Activated naive CD8-positive, alpha-beta T cell treated with anti-CD3 and anti-CD28 coated beads for 36 hours (primary cell): ENCODE measurements at regions not wholly inside any gene's neighbourhood (a gene's known extent, or its start where the extent isn't known, plus 50 kb on each side); places are given as distances from the start of the nearest gene placed in this dataset.

ENCODE experiments used
- DNase-seq: peaks from one replicate; pipeline ENCODE4 v3.0.0; 2021
- H3K27ac Mint-ChIP-seq: one replicate; pipeline ENCODE4 v1.8.0; 2022; ENCODE audit warnings: mild to moderate bottlenecking, moderate library complexity, mixed read lengths
- H3K27me3 Mint-ChIP-seq: one replicate; pipeline ENCODE4 v1.8.0; 2022; ENCODE audit warnings: mild to moderate bottlenecking, mixed read lengths
- H3K36me3 Mint-ChIP-seq: one replicate; pipeline ENCODE4 v1.8.0; 2021; ENCODE audit warnings: mild to moderate bottlenecking, mixed read lengths
- H3K4me1 Mint-ChIP-seq: one replicate; pipeline ENCODE4 v1.8.0; 2021; ENCODE audit warnings: mixed read lengths
- H3K4me3 Mint-ChIP-seq: one replicate; pipeline ENCODE4 v1.8.0; 2022; ENCODE audit warnings: mild to moderate bottlenecking, moderate library complexity, mixed read lengths
- H3K9me3 Mint-ChIP-seq: one replicate; pipeline ENCODE4 v1.8.0; 2022; ENCODE audit warnings: mixed read lengths

DNA sequence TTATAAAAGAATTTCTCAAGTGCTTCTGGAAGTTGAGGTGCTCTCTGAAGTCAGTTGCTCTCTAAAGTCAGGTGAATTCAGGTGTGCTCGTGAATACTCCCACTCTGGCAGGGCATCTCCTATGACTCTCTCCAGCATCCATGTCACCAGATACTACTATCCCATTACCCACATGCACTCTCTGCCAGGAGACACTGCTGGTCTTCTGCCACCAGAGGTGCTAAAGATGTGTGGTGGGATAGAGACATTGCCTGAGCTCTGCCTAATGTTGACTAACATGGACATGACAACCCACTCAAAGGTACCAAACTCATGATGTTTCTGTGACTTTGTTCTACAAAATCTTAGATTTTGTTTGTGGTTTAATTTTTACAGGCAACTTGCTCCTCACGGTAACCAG, 106.4 kb upstream of the HNRNPA3 start:
- H3K9me3 Mint-ChIP-seq = peaks cover 8% of the 10 kb centered on the region
- no peaks in the 10 kb centered on the region for H3K4me1 Mint-ChIP-seq
- H3K36me3 Mint-ChIP-seq = peaks cover 2% of the 10 kb centered on the region
- no peak for DNase-seq
- no peak overlapping the region for H3K4me3 Mint-ChIP-seq
- H3K27me3 Mint-ChIP-seq = peaks cover 3% of the 10 kb centered on the region
- no peak overlapping the region for H3K27ac Mint-ChIP-seq

DNA sequence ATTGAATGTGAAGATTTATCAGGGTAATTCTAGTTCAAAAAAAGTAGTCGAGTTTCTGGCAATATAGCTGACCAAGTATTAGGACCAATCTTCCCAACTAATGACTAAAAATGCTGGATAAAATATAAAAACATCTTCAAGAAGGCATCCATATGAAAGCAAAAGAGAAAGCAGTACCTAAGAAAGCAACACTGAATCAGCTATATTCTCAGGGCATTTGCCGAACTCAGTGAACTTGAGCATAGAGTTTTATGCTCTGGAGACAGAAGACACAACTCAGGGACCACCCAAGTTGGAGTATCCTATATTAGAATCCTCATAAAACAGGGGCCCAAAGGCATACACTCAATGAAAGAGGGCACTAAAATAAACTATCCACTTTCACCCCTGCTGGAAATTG, 103.7 kb upstream of the HNRNPA3 start:
- H3K36me3 Mint-ChIP-seq = no peaks in the 10 kb centered on the region
- no peak overlapping the region for H3K27ac Mint-ChIP-seq
- no peaks in the 10 kb centered on the region for H3K9me3 Mint-ChIP-seq
- H3K4me1 Mint-ChIP-seq = no peaks in the 10 kb centered on the region
- peaks cover 3% of the 10 kb centered on the region for H3K27me3 Mint-ChIP-seq
- no peak overlapping the region for H3K4me3 Mint-ChIP-seq
- DNase-seq = no peak

DNA sequence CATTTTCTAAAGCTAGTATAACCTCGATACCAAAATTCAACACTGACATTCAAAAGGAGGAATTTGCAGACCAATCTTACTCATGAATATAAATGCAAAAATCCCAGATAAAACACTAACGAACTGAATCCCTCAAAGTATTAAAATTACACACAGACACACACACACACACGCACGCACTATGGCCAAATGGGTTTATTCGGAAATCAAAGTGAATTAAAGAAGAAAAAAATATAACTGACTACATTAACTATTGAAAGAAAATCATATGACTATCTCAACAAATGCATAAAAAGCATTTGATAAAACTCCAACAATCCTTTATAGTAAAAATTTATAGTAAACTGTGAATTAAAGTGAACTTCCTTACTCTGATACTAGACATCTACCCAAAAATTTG, 97.9 kb upstream of the HNRNPA3 start:
- no peak for DNase-seq
- H3K4me3 Mint-ChIP-seq = no peak overlapping the region
- no peaks in the 10 kb centered on the region for H3K9me3 Mint-ChIP-seq
- H3K27me3 Mint-ChIP-seq = peaks cover 3% of the 10 kb centered on the region
- no peaks in the 10 kb centered on the region for H3K36me3 Mint-ChIP-seq
- no peaks in the 10 kb centered on the region for H3K4me1 Mint-ChIP-seq
- H3K27ac Mint-ChIP-seq = no peak overlapping the region

DNA sequence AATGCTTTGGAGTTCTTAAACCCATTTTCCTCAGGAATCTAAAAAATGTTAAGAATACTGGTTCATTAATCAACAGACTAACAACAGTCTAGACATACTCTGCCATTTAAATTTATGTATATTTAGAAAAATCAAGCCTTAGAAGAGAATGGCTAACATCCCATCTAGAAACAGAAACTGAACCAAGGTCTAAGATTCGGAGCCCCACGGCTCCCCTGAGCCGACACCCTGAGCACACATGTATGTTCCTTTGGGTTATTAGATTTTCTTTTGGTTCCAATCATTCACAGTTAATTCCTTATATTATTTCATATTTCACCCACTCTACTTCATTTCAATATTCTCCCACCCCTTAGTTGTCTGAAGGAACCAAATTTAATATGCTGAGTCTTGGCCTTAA, 94.8 kb upstream of the HNRNPA3 start:
- H3K4me3 Mint-ChIP-seq = no peak overlapping the region
- peaks cover 3% of the 10 kb centered on the region for H3K27me3 Mint-ChIP-seq
- no peak overlapping the region for H3K27ac Mint-ChIP-seq
- H3K36me3 Mint-ChIP-seq = no peaks in the 10 kb centered on the region
- H3K9me3 Mint-ChIP-seq = no peaks in the 10 kb centered on the region
- DNase-seq = no peak
- no peaks in the 10 kb centered on the region for H3K4me1 Mint-ChIP-seq

DNA sequence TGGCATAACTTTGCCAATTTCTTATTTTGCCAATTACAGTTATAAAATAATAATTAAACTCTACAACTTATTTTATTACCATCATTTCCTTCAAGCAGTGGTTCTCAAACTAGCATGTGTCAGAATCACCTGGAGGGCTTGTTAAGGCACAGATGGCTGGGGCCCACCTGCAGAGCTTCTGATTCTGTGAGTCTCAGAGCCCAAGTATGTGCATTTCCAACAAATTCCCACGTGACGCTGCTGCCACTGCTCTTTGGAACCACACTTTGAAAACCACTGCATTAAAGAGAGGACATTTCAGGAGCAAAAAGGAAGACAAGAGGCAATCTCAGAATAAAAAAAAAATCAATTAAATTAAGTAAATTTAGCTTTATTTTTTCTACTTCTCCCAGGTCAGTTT, 94.0 kb upstream of the HNRNPA3 start:
- Mint-ChIP-seq H3K27me3 (peaks cover 3% of the 10 kb centered on the region), H3K4me1 (no peaks in the 10 kb centered on the region), H3K27ac (no peak overlapping the region), H3K9me3 (no peaks in the 10 kb centered on the region), H3K36me3 (no peaks in the 10 kb centered on the region), H3K4me3 (no peak overlapping the region)
- no peak for DNase-seq

DNA sequence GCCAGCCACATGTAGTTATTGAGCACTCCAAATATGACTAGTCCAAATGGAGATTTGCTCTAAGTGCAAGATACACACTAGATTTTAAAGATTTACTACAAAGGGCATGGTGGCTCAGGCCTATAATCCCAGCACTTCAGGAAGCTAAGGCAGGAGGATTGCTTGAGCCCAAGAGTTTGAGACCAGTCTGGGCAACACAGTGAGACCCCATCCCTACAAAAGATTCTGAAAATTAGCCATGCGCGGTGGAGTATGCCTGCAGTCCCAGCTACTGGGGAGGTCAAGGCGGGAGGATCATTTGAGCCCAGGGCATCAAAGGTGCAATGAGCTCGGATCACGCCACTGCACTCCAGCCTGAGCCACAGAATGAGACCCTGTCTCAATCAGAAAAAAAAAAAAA, 93.5 kb upstream of the HNRNPA3 start:
- Mint-ChIP-seq H3K4me3 (no peak overlapping the region), H3K4me1 (no peaks in the 10 kb centered on the region), H3K27me3 (peaks cover 3% of the 10 kb centered on the region), H3K36me3 (no peaks in the 10 kb centered on the region), H3K27ac (no peak overlapping the region), H3K9me3 (no peaks in the 10 kb centered on the region)
- no peak for DNase-seq

DNA sequence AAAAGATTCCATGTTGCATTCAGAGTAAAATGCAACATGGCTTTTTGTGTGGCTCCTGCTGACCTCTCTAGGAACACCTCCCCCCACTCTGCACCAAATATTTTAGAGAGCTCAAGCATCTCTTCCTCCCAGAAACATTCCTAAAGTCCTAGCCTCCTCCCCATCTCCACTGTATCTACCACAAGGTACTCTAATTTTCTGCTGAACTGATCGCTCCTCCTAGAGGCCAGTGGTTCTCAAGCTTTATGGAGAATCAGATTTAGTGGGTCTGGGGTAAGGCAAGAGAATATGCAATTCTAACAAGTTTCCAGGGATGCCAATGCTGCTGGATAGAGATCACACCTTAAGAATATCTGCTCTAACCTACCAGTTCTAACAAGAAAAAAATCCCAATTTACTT, 89.5 kb upstream of the HNRNPA3 start:
- H3K36me3 Mint-ChIP-seq = no peaks in the 10 kb centered on the region
- no peaks in the 10 kb centered on the region for H3K4me1 Mint-ChIP-seq
- H3K9me3 Mint-ChIP-seq = peaks cover 1% of the 10 kb centered on the region
- no peak overlapping the region for H3K27ac Mint-ChIP-seq
- no peak overlapping the region for H3K4me3 Mint-ChIP-seq
- no peaks in the 10 kb centered on the region for H3K27me3 Mint-ChIP-seq
- DNase-seq = no peak

DNA sequence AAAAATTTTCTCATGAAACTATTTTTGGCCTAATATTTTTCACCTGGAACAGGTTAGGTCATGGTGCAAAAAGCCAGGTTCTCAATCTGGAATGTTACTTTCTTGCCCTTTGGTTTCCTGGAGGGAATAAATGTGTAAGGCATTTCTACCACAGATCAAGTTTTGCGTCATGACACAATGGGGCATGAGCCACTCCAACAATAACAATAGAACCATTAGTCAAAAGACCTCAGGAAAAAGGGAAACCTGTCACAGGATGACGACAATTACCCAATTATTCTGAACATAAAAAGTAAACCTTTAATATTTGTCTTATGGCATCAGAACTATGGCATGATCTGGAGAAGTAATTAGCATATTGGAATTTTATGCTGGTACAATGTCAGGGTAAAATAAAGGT, 88.2 kb upstream of the HNRNPA3 start:
- Mint-ChIP-seq H3K27me3 (no peaks in the 10 kb centered on the region), H3K27ac (no peak overlapping the region), H3K9me3 (peaks cover 1% of the 10 kb centered on the region), H3K36me3 (no peaks in the 10 kb centered on the region), H3K4me1 (peaks cover 3% of the 10 kb centered on the region), H3K4me3 (no peak overlapping the region)
- DNase-seq = no peak

DNA sequence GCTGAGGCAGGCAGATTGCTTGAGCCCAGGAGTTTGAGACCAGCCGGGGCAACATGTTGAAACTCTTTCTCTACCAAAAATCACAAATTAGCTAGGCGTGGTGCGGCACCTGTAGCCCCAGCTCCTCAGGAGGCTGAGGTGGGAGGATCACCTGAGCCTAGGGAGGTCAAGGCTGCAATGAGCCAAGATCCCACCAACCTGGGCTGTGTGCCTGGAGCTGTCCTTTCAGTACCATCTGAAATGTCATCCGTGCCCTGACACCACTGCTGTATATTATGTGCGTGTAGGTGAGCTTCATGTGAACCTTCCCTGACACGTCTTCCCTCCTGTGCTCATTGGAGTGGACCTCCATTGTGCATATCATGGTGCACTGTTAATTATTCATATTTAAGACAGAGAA, 84.8 kb upstream of the HNRNPA3 start:
- Mint-ChIP-seq H3K4me3 (no peak overlapping the region), H3K4me1 (peaks cover 6% of the 10 kb centered on the region), H3K36me3 (no peaks in the 10 kb centered on the region), H3K27ac (no peak overlapping the region), H3K27me3 (no peaks in the 10 kb centered on the region), H3K9me3 (peaks cover 1% of the 10 kb centered on the region)
- no peak for DNase-seq

DNA sequence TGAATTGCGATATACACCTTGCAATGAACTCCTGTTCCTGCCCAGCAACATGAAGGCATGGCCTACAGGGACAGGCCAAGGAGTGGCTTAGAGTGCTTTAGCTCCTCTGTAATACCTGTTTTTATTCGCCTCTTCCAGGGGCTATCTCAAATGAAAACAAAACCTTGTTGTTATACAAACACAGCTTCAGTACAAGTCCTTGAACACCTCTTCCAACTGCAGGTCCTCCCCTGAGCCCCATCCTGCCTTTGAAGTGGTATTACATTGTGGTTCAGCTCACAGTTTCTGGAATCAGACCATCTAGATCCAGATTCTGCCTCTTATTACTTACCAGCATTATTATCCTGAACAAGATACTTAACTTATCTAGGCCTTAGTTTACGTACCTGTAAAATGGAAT, 83.0 kb upstream of the HNRNPA3 start:
- no peak for DNase-seq
- no peak overlapping the region for H3K27ac Mint-ChIP-seq
- peaks cover 6% of the 10 kb centered on the region for H3K4me1 Mint-ChIP-seq

DNA sequence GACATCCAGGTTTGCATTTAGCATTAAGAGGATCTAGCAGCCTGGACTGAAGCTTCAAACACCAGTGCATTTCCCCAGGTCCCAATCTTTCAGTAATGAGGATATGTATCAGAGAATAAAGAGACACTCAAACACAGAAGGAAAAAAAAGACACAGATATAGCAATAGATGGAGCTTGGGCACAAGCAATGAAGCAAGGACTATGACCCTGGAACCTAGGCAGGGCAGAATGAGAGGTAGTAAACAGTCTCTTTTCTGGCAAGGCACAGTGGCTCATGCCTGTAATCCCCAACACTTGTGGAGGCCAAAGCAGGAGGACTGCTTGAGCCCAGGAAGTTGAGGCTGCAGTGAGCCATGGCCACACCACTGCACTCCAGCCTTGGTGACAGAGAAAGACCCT, 80.7 kb upstream of the HNRNPA3 start:
- H3K9me3 Mint-ChIP-seq = no peaks in the 10 kb centered on the region
- H3K27me3 Mint-ChIP-seq = no peaks in the 10 kb centered on the region
- H3K27ac Mint-ChIP-seq = no peak overlapping the region
- H3K4me1 Mint-ChIP-seq = peaks cover 6% of the 10 kb centered on the region
- no peaks in the 10 kb centered on the region for H3K36me3 Mint-ChIP-seq
- no peak overlapping the region for H3K4me3 Mint-ChIP-seq
- no peak for DNase-seq

More for the DNA sequence above, 83.0 kb upstream of the HNRNPA3 start:
- no peak overlapping the region for H3K4me3 Mint-ChIP-seq
- H3K36me3 Mint-ChIP-seq = no peaks in the 10 kb centered on the region
- no peaks in the 10 kb centered on the region for H3K27me3 Mint-ChIP-seq
- peaks cover 1% of the 10 kb centered on the region for H3K9me3 Mint-ChIP-seq

DNA sequence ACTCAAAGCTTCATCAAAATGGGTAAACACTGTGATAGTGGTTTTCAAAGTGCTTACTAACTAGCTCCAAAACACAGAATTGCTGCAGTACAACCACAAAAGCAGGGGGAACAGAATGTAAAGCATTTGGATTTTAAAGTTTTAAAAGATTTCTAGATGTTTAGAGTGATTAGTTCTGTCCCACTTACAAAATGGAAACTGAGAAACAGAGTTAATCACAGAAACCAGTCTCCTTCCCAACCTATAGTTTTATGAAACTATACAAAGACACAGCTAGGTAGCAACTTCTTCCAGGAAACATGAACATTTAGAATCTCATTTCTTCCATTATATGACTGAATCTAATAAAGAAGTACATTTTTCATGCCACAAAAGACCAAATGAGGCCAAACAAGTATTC, 73.8 kb upstream of the HNRNPA3 start:
- Mint-ChIP-seq H3K4me3 (no peak overlapping the region), H3K9me3 (no peaks in the 10 kb centered on the region), H3K4me1 (peaks cover 12% of the 10 kb centered on the region), H3K27me3 (peaks cover 24% of the 10 kb centered on the region), H3K36me3 (no peaks in the 10 kb centered on the region), H3K27ac (peak overlapping the region; percentile 56)
- no peak for DNase-seq

DNA sequence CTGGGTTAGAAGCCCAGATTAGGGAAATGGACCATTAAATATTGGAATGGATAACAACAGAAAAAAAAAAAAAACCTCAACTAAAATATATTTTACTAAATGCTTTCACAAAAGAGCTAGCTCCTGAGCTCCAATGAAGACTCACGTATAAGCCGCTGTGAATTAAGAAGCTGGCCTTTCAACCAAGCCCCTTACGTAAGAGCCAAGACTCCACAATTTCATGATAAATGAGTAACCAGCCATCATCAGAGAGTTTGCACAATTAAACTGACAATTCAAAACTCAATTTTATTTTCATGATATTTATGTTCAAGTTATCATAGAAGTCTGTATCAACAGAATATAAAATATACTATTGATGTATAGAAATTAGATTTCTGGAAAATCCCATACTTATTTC, 70.7 kb upstream of the HNRNPA3 start:
- H3K4me1 Mint-ChIP-seq = peaks cover 12% of the 10 kb centered on the region
- H3K4me3 Mint-ChIP-seq = no peak overlapping the region
- H3K9me3 Mint-ChIP-seq = no peaks in the 10 kb centered on the region
- DNase-seq = no peak
- H3K36me3 Mint-ChIP-seq = no peaks in the 10 kb centered on the region
- H3K27ac Mint-ChIP-seq = no peak overlapping the region
- peaks cover 46% of the 10 kb centered on the region for H3K27me3 Mint-ChIP-seq

DNA sequence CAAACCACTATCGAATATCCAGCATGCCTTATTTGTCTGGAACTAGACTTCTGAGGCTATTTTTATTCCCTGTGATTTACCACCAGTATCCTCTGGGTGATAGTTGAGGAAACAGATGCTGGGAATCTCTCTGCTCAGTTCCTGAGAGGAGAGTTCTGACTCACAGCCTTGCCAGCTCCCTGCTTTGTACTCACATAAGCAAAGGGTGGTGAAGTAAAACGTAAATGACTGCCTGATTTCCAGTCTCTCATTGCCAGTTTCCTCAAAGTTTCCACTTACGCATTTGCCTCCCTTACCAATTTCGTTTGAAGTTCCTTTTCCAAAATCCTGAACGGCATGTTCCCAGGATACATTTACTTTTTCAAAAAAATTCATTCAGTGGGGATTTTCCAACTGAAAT, 69.2 kb upstream of the HNRNPA3 start:
- no peak overlapping the region for H3K27ac Mint-ChIP-seq
- H3K9me3 Mint-ChIP-seq = no peaks in the 10 kb centered on the region
- no peaks in the 10 kb centered on the region for H3K36me3 Mint-ChIP-seq
- H3K4me1 Mint-ChIP-seq = peaks cover 14% of the 10 kb centered on the region
- no peak for DNase-seq
- peaks cover 59% of the 10 kb centered on the region for H3K27me3 Mint-ChIP-seq
- H3K4me3 Mint-ChIP-seq = no peak overlapping the region

DNA sequence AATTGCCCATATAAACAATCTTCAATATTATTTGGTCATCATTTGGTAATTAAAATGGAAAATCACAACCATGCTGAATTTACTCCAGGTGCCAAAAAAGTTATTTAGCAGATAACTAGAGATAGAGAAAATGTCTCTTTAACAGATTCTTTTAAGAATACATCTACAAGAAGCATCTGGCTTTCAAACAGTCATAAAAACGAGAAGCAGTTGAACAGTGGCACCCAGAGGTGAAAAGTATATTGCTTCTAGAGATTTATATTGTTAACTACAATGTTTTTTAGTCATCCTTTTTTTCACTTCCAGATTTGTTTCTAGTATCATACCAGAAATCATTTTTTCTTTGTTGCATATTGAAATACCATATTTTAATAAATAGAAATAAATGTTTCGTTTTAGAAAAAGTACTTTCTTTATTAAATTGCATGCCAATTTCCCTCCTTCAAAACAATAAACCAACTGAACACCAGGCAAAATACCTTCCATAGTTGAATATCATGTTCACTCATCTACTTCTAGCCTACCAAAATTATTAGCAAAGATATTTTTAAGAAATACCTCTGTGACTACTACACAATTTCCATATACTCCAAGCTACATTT, 65.4 kb upstream of the HNRNPA3 start:
- Mint-ChIP-seq H3K27me3 (peaks cover 64% of the 10 kb centered on the region), H3K36me3 (no peaks in the 10 kb centered on the region), H3K9me3 (no peaks in the 10 kb centered on the region), H3K4me3 (no peak overlapping the region), H3K4me1 (peaks cover 8% of the 10 kb centered on the region), H3K27ac (no peak overlapping the region)
- no peak for DNase-seq

DNA sequence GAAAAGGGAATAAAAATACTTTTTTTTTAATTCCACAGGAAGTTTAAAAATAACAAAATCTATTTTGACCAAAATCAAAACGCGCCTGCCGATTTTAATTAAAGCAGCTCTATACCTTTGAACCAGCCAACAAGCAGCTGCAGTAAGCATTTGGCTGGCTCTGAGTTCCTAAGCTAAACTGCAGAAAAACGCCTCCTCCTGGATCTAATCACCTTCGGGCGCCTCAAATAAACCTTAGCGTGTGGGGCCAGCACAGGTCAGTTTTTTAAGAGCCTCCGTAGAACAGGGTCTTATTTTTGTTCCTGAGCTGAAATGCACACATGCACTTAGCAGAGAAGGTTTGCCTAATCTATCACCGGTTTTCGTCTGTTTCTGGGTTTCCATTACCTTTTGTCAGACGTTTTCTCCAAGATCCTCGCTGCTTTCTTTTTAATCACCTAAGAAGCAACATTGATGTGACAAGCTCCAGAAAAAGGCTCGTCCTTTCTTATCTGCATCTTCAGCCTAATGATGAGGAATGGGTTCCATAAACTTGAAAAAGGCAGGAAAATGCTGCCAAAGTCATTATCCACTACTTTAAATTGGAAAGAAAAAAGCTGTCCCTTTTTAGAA, 64.7 kb upstream of the HNRNPA3 start:
- Mint-ChIP-seq H3K36me3 (no peaks in the 10 kb centered on the region), H3K9me3 (no peaks in the 10 kb centered on the region), H3K4me3 (peak overlapping the region; percentile 82), H3K4me1 (peaks cover 8% of the 10 kb centered on the region), H3K27me3 (peaks cover 59% of the 10 kb centered on the region), H3K27ac (no peak overlapping the region)
- DNase-seq = no peak
